CD1c-positive myeloid dendritic cell (primary cell): ENCODE measurements at regions not wholly inside any gene's neighbourhood (a gene's known extent, or its start where the extent isn't known, plus 50 kb on each side); places are given as distances from the start of the nearest gene placed in this dataset.
A peak's percentile ranks its signal among the peaks of the same experiment; 100 is the strongest.

ENCODE experiments used
- DNase-seq: peaks from one replicate; pipeline ENCODE4 v3.0.0-alpha.2; 2016; ENCODE audit errors: extremely low spot score

DNA sequence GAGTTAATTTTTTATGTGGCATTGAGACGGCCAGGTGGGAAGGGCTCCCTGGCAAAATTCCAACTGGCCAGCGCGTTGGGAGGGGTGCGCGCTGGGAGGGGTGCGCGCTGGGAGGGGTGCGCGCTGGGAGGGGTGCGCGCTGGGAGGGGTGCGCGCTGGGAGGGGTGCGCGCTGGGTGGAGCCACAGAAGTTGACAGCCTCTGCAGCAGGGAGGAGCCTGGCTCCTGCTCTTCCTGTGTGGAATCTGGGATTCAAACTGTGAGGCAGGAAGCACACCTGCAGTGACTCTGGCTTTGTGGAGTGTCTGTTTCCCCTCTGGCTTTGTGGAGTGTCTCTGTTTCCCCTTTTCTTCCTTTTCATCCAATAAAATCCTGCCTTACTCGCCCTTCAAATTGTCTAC lies 147.9 kb upstream of the CBLN2 start:
- no peak for DNase-seq

DNA sequence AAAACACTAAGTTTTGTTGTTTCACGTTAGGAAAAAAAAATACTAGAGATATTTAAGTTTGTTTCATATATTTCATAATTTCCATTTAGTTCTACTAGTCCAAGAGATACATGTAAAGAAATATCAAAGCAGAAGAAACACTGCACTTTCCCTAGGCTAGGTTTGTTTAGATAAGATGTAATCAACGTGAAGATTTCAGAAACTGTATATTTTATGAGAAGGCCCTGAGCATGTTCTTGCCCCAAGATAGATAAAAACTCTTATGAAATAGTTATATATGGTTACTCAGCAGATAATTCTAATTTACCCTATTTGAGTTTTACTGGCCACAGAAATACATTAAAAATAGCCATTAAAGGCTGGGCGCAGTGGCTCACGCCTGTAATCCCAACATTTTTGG lies 143.6 kb upstream of the CBLN2 start:
- DNase-seq = no peak

DNA sequence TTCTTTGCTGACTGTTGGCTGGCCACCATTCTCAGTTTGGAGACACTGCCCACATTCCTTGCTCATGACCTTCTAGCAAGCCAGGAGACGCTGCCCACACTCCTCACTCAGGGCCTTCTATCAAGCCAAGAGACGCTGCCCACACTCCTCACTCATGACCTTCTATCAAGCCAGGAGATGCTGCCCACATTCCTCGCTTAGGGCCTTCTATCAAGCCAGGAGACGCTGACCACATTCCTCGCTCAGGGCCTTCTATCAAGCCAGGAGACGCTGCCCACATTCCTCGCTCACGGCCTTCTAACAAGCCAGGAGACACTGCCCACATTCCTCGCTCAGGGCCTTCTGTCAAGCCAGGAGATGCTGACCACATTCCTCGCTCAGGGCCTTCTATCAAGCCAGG lies 131.3 kb upstream of the CBLN2 start:
- no peak for DNase-seq

DNA sequence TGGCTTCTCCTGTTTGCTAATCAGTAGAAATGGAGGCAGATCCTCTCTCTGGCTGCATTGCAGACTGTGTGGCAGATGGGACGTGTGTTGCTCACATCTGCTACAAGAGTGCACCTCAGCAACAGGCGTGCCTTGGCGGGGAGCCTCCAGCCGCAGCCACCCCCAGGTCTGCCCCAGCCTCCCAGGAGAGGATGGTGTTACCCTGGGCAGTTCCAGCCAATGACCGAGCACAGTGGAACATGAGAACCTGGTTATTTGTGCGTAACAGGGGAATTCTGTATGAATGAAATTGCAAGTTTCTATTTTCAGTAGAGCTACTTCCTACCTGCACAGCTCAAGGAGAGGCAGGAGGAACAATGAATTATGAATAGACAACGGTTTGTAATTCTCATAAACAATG lies 130.6 kb upstream of the CBLN2 start:
- no peak for DNase-seq

DNA sequence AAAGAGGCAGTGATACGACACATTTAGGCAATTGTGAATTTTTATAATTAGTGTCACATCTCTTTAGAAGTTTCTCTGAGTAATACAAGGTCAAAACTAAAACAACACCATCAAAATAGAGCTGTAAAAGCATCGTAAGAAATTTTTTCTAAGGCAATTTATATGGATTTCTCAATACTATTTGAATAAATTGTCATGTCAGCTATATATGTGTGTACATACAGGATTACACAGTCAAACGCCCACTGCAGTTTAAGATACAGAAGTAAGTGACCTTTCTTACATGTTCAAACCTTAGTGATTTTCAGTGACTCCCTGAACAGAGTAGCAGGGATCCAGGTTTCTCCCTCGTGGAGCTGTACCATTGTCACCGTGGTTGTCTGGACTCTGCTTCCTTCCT lies 129.1 kb upstream of the CBLN2 start:
- DNase-seq = no peak

DNA sequence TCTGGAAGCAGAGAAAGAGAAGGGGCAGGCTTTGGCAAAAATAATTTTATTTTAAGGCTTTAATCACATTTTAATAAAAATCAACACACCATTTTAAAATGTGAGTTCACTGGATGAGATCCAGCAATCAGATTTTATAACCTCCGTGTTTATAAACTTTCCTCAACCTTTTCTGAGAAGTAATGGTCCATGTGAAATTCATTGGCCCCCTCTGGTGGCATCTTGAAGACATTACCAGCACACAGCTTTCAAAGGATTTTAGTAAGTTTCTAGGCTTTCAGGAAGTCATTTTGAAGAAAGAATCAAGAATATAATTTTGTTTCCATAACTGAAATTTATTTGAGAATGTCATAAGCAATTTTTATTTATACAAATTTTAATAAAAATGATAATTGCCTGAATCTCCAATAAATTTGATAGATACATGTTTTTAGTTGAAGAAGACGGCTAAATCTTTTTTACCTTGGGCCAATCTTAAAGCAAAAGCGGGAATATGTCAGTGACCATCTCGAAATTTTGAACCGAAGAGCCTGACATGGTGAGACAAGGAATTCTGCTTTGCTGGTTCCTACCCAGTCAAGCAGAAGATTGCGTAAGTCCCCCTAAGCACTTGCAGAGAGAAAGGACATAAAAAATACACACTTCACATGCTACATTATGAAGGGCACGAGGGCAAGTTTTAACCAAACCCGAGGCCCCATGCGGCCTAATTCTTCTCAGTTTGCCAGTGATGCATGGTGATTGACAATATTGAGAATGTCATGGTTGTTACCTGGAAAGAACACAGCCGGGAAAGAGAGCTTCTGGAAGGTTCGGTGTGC lies 128.4 kb upstream of the CBLN2 start:
- peak; percentile 15 for DNase-seq

DNA sequence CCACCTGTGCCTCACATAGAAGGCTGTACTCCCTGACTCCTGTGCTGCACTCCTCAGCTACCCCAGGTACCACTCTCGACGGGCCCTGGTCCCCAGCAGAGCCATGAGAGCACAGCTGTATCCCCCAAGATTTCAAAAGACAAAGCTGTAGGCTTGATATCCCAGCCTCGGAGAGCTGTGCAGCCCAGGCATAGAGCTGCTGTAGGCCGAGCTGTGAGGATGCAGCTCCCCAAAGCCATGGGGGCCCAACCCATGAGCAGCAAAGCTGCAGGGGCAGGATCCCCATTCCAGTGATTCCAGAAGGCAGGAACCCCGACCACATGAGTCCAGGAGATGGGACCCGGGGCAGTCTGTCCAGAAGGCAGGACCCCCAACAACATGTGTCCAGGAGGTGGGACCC lies 123.8 kb upstream of the CBLN2 start:
- DNase-seq = no peak

DNA sequence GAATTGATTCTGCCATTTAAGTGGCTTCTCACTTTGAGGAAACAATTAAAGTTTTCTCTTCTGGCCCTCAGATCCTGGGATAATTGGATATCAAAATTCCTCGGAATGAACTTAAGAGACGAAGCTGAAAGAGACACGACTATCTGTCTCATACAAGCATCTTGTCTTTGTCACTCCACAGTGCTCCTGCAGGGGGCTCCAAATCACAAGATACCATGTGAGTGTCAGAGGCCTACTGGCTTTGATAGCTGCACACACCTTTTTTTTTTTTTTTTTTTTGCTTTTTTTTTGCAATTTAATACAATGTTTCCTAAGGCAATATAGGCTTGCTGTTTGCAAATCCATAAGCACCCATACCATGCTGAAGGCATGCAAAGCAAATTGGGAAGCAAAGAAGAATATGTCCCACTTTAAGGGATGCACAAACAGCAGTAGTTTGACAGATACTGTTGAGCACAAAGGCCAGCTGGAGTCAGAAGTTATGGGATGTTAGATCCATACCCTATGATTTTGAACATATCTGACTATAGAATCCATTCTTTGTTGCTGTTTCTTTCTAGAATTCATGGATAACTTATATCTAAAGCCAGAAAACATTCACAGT lies 109.0 kb upstream of the CBLN2 start:
- peak; percentile 10 for DNase-seq

DNA sequence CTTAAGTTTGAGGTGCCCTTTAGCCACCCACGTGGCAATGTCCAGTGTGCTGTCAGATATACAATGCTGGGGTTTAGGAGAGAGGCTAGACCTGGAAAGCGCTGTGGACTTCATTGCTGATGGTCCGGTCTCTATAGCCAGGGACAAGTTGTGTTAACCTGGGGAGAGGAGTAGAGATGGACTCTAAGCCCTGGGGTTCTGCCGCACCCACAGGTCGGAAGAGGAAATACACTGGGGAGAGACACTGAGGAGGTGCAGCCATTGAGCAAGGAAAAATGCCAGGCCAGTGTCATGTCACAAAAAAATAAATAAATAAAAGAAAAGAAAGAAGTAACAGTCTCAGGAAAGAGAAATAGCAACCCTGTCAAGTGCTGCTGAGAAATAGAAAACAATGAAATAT lies 106.9 kb upstream of the CBLN2 start:
- DNase-seq = no peak

DNA sequence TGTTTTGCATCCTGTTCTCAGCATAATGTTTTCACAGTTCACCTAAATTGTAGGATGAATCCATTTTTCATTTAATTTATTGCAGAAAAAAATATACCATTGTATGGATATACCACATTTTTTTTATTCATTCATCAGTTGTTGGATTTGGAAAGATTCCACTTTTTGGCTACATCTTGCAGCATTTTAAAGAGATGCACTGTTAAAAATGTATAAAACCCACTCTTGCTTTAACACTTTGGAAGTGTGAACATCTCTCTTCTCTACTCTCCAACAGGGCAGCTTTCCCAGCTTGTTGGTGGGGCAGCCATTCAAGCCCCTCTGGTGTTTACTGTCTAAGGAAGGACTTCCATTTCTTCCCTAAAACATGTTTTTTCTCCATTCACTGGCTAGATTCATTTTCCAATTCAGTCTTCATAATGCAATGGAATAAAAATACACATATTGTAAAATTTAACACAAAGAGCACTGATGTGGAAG lies 104.4 kb upstream of the CBLN2 start:
- DNase-seq = no peak

DNA sequence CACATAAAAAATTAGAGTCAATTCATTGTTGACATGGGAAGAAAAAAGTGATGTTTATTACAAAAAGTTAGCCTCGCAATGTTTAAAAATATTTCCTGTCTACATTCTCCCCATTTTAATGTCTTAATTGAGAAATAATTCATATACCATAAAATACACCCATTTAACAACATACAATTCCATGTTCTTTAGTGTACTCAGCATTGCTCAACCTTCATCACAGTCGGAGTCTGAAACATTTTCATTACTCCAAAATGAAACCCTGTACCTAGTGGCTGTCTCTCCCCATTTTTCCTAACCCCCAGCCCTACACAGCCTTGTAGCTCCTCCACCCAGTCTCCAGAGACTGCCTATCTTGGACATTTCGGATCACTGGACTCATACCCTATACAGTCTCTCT lies 103.9 kb upstream of the CBLN2 start:
- no peak for DNase-seq

DNA sequence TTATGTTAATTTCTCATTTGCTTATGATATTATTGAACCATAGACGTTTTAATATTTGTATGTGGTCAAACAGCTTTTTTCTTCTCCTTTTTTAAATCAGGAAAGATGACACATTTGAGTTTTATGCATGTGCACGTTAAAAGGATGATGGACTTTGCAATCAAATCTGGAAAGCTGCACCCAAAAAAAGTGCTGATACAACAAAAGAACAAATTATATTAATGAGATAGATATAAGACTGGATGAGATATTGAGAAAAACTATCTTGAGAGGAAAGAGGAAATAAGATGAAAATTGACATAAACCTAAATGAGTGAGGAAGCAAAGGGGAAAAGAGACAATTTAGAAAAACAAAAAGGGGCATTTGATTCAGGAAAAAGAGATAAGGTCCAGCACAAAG lies 96.4 kb upstream of the CBLN2 start:
- no peak for DNase-seq

DNA sequence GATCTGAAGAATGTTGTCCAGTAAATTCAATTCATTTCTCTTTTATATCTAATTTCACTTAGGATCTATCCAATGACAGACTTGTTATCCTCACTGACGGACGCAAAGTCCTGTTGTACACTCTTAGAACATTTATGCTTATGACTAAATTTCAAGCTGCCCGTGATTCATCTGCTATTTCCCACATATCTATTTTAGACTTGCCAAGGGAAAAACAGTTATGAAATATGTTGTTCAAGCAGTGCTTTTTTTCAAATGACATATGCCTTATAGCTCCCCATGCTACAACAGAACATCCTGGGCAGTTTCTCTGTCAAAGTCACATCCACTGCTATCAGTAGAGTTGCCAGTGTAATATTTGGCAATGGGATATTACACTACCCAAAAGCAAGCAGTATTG lies 94.2 kb upstream of the CBLN2 start:
- no peak for DNase-seq

DNA sequence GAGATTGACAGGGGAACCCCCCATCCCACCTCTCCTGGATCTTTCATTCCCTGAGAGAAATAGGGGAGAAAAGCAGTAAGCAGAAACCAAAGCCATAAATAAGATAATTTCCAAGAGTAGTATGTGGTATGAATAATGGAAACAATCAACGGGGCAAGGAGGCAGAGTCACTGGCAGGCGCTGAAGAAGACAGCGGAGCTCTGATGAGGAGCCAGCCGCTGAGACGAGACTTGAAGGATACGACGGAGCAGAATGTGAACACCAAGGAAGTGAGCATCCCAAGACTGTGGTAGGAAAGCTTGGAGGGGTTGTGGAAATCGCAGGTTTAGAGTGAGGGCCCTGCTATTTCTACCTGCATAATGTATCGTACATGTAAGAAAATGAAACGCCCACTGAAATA lies 93.6 kb upstream of the CBLN2 start:
- DNase-seq = no peak

DNA sequence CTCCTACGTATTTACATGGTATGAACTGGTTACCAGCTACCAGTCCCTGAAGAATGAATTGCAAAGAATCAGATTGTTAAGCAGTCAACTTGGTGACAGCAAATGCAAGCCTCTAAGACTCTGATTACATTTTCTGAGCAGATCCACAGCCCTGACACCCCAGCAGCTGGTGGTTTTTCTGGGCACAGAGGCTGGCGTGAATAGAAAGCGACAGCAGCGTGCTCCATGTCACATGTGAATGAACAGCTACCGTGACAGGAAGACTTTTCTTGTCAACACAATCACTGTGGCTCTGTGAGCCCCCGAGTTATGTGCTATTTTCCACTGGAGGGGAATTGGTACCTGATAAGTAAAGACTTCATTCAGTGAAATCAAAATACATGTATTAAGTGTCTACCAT lies 93.2 kb upstream of the CBLN2 start:
- DNase-seq = no peak

DNA sequence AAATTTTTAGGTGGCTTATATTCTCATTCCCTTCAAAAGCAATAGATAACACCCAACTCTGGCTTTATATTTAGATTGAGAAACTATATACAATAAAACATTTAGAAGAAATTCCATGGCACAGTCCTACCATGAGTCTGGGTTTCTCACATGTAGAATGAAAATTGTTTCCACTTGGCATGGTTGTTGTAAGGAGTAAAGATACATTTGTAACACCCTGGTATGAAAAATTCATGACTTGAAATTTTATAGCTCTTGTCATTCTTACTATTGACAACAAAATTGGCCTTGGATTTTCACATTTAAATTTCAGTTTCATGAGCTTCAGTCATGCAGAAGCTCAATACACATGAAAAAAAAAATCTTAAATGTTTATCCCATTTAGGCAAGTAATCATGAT lies 92.5 kb upstream of the CBLN2 start:
- no peak for DNase-seq

DNA sequence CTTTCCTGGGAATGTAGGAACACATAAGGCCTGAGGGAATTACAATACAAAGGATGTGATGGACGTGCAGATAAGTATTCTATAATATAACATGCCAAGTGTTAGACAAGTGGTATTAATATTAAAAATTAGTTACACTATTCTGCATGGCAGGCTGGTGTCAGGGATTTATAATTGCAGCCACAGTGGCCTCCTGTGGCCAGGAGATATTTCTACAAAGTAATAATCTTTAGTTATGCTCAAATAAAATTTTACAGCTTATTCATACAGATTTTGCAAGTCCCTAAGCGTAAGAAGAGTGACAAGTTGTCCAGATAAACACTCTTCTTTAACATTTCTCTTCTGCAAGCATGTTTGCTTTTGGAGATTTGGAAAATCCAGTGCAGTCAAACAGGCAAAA lies 90.4 kb upstream of the CBLN2 start:
- no peak for DNase-seq

DNA sequence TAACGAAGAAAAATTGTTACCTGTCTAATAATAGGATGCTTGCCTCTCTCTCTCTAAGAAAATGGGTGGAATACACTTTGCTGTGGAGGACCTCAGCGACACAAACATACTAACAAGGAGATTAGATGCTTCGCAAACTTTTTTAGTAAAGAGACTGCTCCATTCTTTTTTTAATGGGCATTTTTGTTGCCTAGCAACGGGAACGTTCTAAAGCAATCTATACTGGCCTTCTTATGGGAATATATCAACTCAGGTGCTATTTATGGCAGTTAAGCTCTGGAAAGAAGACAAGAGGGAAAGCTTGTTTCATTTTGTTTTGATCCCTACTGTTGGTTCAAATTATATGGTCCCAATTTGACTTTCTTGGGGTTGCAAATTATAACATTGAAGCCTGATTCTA lies 86.8 kb upstream of the CBLN2 start:
- no peak for DNase-seq

DNA sequence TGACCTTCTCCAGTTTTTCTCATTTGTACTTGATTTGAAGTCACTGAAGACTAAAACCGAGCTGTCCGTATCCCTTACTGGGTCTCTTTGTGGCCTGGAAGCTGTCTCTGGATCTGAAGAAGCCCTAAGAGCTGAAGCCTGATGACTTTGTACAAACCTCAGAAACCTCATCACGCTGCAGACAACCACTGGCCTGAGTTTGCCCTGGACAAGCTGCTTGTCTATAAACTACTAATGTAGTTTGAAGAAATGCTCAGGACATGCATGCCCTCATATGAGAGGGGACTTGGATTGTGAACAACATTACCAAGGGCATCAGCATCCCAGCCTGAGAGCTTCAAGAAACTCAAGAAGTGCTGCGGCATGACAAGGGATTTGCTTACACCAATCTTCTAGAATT lies 79.3 kb upstream of the CBLN2 start:
- no peak for DNase-seq

DNA sequence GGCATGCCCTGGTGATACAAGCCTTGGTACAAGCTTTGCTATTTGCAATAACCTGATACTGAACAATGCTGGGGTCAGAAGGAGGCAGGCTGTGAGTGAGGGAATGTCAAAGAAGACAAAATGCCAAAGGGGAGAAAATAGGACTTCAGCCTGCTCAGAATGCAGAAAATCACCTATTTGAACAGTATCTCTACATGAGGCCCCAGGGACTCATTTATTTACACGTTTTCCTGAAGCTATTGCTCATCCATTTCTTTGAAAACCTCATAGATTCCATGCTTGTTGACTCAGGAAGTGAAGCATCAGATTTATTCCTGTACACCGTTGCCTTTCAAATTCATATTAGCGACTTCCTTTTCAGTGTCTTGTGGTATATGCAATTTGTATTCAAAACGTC lies 69.4 kb upstream of the CBLN2 start:
- DNase-seq = no peak

DNA sequence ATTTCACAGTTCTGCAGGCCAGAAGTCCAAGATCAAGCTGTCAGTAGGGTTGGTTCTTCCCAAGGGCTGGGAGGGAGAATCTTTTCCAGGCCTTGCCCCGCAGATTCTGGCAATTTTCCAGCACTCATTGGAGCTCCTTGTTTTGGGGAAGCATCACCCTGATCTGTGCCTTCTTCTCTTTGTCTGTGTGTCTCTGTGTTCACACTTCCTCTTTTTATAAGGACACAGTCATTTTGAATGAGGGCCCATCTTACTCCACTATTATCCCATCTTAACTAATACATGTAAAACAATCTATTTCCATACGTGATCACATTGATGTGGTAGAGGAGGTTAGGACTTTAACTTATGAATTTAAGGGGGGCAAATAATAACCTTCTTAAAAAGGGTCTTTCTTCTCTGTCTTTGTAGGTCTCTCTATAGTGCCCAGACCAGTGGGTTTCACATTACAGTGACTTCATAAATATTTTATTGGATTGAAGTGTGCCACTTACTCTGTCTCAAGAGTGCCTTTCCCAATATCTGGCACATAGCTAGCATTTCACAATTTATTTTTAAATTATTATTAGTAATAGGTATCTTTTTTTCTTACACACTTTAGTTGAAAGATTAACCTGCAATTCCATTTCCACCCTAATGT lies 68.9 kb upstream of the CBLN2 start:
- peak; percentile 24 for DNase-seq

DNA sequence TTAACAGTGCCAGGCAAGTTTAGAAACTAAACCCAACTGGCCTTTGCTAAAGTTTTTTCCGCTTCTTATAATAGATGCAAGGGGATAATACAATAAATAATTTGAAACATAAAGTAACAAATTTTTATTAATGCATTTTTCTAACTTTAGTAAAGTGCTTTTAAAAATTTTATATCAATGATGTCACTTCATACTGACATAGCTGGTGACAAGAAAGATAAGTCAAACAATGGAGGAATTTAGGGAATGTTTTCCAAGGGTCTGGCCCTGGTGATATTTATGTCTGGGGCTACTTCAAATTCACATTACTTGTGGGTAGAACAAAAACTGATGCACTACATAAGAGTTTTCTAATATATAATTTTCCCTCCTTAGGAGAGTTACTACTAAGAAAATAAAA lies 61.2 kb upstream of the CBLN2 start:
- no peak for DNase-seq

DNA sequence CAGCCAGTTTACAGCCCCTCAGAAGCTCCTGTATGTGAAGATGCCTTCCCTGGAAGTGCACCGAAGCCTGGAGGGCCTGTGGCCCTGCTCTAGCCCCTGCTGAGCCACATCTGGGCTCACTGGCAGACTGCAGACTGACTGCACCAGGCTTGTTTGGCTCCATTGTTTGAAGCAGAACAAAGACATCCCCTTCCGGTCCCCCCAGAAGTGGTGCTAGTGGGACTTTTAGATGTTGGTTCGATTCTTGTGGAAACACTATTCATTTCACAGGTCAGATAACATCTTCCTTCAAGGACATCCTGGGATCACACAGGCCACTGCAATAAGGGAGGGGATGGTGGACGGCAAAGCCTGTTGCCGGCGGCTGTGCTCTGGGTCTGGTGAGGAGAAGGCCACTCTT lies 57.8 kb upstream of the CBLN2 start:
- DNase-seq = no peak
